G401 (cell line): ENCODE measurements at regions not wholly inside any gene's neighbourhood (a gene's known extent, or its start where the extent isn't known, plus 50 kb on each side); places are given as distances from the start of the nearest gene placed in this dataset.

Experiments
- DNase-seq: peaks from one replicate; pipeline ENCODE4 v3.0.0-alpha.2; 2015; ENCODE audit warnings: low spot score
- in situ Hi-C: cut with HindIII; loops from 2 replicates; pipeline ENCODE4 v1.10.0; 2016; ENCODE audit warnings: low sequenced_read_pairs, mixed read lengths

- DNase-seq: no peak
- in situ Hi-C loops: no loop called here
Observed at GRCh38 chr13:26968431-26969341, 202.9 kb downstream of the USP12 start.

- no peak for DNase-seq
- in situ Hi-C loops: no loop called here
Observed at GRCh38 chr13:26967119-26968038, 204.2 kb downstream of the USP12 start.

- DNase-seq: no peak
- in situ Hi-C loops: no loop called here
Observed at GRCh38 chr13:26966701-26967080, 204.9 kb downstream of the USP12 start.

- no peak for DNase-seq
- in situ Hi-C loops: no loop called here
Observed at GRCh38 chr13:26965952-26966700, 205.5 kb downstream of the USP12 start.

- no peak for DNase-seq
- in situ Hi-C loops: no loop called here
Observed at GRCh38 chr13:26964278-26965250, 204.0 kb upstream of the GPR12 start.

- in situ Hi-C loops: no loop called here
- no peak for DNase-seq
Observed at GRCh38 chr13:26962671-26963070, 202.1 kb upstream of the GPR12 start.

GRCh38 chr13:26961890-26962615 lies 201.5 kb upstream of the GPR12 start:
- in situ Hi-C loops: no loop called here
- DNase-seq: no peak

GRCh38 chr13:26957182-26957581 lies 196.6 kb upstream of the GPR12 start:
- DNase-seq: no peak
- in situ Hi-C loops: no loop called here

GRCh38 chr13:26956522-26957142 lies 196.0 kb upstream of the GPR12 start:
- DNase-seq: no peak
- in situ Hi-C loops: no loop called here

- in situ Hi-C loops: no loop called here
- DNase-seq: no peak
Observed at GRCh38 chr13:26954976-26955375, 194.4 kb upstream of the GPR12 start.

GRCh38 chr13:26953291-26953690 lies 192.7 kb upstream of the GPR12 start:
- DNase-seq: no peak
- in situ Hi-C loops: no loop called here

- in situ Hi-C loops: no loop called here
Observed at GRCh38 chr13:26952551-26953143, 192.1 kb upstream of the GPR12 start.

GRCh38 chr13:26951581-26952177 lies 191.1 kb upstream of the GPR12 start:
- in situ Hi-C loops: no loop called here

More at GRCh38 chr13:26952551-26953143, 192.1 kb upstream of the GPR12 start:
- DNase-seq: no peak

GRCh38 chr13:26950968-26951367 lies 190.4 kb upstream of the GPR12 start:
- in situ Hi-C loops: no loop called here
- DNase-seq: no peak

More at GRCh38 chr13:26951581-26952177, 191.1 kb upstream of the GPR12 start:
- DNase-seq: no peak

- DNase-seq: no peak
- in situ Hi-C loops: no loop called here
Observed at GRCh38 chr13:26950546-26950945, 190.0 kb upstream of the GPR12 start.

GRCh38 chr13:26949701-26950502 lies 189.3 kb upstream of the GPR12 start:
- in situ Hi-C loops: no loop called here
- no peak for DNase-seq
